Stimulated activated CD4-positive, alpha-beta T cell treated with anti-CD3 and anti-CD28 coated beads, Interleukin-2, amount 100 ng/mL, for 48 hours (primary cell): ENCODE measurements at regions not wholly inside any gene's neighbourhood (a gene's known extent, or its start where the extent isn't known, plus 50 kb on each side); places are given as distances from the start of the nearest gene placed in this dataset.

ENCODE experiments used
- DNase-seq, 2 donors: peaks; one replicate each; pipeline ENCODE4 v3.0.0-alpha.2; 2020

DNA sequence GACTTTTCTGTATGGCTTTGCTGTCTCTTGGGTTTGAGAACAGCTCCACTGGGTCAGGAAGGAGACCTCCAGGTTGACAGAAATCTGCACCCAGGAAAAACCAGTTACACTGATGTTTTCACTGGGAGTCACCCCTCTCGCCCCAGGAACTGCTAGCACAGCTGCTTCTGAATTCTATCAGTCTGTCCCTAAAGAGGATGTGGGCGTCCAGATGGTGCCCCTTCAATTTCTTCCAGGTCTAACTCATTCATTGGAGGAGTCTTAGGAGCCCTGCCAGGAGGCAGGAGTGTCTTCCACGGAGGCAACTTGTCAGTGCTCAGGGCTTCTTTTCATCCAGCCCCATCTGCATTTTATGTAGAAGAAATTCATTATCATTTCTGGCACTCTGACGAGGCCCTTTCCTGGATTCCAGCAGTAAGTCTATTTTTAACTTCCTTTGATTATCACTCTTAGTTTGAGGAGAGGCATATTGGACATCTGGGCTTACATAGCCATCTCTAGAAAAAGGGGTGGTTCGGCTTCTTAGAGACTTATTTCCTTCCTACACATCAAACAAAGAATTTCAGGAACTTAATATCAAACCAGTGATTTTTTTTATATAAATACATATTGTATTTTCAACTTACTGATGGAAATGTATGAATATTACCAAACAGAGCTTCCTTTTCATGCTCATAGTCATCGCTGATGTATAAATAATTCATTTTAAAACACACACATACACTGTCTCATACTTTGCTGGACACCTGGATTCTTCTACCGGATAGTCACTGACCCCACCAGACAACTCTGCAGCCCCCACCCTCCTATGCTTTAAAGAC, 148.8 kb downstream of the IRX2 start:
- no peak for DNase-seq

DNA sequence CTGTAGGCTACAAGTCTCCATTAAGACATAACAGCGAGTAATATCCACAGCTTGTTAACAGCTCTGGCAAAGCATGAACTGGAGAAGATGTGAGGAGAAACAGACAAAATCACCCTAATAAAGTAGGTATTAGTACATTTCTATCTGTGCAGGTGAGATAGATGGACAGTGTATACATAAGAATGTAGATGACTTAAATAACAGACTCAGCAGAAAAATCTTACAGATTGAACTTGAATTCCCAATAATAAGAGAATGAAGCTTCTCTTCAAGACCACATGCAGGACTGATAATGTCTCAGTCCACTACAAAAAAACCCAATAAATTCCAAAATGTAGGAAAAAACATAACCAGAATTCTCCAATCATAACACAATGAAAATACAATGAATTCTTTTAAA, 153.0 kb downstream of the IRX2 start:
- no peak for DNase-seq

DNA sequence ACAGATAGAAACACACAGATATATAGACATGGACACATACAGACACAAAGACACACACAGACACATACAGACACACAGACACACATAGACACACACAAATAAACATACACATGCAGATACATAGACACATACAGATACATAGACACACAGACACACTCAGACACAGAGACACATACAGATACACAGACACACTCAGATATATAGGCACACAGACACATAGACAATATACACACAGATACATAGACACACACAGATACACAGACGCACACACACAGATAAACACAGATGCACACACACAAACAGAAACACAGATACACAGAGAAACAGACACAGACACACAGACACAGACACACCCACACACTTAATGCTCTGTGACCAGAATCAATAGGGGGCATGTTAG, 156.8 kb downstream of the IRX2 start:
- DNase-seq = no peak

DNA sequence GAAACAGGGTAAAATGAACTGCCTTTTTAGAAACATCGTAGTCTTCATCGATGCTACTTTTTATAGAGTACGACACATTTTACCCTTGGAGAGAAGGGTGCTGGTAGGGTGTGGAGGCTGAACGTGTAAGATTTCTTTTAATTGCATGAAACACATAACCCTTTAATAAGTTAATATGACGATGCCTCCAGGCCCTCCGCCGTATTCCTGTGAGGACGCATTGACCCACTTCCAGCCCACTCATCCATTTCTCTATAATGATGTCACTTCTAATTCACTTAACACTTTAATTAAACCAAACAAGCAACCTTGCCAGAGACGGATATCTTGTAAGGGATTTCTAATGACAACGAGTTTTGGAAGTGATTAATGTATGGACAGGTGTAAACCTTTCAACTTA, 158.7 kb downstream of the IRX2 start:
- no peak for DNase-seq

DNA sequence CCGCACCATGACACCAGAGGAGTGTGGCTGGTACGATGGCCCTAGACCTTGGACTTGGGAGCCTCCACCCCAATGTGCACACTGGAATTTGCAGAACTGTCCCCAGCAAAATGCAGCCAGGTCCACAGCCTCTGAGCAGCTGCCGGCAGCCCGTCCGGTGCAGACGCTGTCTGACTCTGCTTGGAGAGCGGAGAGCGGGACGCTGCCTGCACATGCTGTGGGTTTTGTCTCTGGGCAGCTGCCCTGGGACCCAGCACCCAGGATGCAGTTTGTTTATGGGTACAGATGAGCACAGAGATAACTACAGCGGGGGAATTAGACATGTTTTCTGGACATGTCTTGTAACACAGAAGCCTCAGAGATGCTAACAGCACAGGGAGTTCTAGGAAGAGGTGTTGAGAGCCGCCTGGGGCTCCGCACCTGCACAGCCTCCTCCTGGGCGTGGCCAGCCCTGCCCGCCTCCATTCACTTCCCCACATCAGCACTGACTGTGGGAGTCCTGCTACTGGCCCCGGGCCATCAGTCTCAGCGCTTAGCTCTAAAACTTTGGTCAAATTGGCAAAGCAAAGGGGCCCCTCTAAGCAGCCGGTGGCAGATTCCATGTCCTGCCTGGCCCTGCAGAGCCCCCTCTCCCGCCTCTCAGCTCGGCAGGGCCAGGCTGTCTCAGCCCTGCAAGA, 159.6 kb downstream of the IRX2 start:
- DNase-seq = no peak

DNA sequence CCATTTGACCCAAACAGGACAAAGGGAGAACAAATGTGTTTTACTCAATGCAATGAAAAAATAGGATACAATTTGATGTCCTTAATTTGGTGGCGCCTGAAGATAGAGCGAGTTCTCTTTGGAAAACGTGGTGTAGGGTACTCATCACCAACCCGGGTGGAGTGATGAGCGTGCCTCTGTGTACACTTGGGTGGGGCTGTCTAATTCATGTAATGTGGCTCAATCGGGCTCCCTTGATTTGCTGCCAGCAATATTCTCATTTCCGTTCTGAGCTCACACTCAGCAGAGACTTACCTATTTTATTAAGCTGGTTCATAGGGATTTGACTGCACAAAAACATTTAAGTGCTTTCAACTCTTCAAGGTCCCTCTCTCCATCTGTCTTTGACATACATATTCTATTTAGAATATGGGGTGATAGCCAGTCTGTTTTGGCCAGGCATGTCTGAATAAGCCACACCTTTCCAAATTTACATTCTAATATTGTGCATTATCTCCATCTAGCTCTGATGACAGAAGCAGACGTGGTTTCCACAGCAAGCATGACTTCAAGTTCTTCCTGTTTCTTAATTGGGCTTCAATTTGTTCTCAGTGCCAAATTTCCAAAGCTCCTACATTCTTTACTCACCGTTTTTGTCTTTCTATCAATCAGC, 162.5 kb downstream of the IRX2 start:
- DNase-seq = no peak

DNA sequence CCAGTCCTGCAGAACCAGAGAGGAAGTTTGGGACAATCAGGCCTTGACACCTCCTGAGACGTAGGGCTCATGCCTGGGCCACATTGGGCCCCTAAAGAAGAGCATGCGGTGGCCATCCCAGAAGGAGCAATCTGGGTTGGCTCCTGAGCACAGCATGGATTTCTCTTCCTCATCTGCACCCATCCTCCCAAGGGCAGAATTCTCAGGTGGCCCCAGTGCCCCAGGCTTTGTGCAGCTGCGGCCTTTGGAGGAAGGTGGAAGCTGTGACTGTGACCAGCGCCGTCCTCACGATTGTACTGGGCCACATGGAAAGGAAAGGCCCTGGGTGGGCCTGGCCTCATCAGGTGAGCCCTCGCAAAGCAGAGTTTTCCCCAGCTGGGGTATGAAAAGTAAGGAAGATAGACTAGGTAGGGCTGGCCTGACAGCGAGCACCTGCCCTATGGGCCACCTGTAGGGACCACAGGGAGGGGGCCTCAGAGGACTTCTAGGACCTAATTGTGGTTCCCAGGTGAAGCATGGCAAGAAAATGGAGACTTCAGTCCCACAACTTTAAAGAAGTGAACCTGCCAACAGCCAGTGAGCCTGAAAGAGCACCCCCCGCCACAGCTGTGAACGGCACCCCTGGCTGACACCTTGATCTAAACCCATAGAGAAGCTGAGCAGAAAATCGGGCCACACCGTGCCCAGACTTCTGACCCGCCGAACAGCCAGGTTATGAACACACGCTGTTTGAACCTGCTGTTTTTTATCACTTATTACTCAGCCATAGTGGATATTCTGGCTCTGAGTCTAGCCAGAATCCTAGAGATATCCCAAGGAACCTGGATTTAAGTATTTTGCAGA, 164.1 kb downstream of the IRX2 start:
- no peak for DNase-seq

DNA sequence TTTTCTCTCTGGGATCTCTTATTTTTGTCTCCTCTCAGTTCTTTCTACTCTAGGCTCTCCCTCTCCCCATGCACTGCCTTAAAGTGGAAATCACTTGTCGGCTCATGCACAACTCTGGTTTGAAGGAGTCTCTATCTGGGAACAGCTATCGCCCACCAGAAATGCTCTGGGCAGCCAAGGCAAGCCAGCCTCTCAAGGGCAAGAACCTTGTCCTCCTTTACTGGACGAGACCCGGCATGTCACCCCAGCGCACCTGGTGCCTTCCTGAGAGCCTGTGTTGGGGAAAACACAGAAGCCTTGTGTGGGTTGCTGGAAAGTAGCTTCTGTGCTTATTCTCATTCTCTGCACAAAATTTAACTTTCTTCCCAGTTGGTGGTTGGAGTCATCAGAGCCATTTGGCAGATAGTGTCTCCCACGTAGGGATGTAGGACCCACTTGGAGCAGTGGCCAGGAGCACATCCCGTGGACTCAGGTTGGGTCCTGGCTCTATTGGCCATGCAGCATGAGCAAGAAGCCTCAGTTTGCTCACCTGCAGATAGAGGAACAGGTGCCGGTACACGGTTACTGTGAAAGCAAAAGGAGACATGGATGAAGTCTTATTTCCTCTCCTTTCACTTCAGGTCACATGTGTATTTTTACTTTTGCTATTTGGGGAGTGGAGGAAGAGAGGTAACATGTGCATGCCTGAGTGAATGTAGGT, 165.3 kb downstream of the IRX2 start:
- DNase-seq = no peak

DNA sequence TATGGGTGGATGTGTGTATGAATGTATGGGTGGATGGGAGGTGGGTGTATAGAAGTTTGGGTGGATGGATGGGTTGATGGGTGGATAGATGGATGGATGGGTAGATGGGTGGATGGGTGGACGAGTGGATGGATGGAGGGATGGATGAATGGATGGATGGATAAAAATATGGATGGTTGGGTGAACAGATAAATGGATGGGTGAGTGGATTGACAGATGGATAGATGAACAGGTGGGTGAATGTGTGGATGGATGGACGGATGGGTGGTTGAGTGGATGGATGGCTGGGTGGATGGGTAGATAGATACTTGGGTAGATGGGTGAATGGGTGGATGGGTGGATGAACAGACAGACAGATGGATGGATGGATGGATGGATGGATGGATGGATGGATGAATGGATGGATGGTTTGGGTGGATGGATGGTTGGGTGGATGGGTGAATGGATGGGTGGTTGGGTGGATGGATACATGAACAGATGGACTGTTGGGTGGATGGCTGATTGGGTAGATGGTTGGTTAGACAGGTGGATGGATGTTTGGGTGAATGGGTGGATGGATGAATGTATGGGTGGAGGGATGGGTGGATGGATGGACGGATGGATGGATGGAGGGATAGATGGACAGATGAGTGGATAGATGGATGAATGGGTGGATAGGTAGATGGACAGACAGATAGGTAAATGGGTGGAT, 166.8 kb downstream of the IRX2 start:
- DNase-seq = no peak

DNA sequence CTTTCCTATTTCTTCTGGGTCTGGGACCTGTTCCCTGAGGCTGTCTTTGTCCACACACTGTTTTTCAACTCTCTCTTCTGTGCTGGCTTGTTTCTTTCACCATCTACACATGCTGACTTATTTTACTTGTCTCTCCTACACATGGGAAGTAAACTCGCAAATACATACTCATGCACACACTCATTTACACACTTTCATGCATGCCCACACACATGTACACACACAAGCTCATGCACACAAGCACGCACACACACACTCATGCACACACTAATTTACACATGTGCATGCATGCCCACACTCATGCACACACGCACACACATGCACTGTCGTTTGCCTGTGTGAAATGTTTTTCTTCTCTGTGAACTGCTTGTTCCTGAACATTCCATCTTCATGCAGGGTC, 169.0 kb downstream of the IRX2 start:
- no peak for DNase-seq

DNA sequence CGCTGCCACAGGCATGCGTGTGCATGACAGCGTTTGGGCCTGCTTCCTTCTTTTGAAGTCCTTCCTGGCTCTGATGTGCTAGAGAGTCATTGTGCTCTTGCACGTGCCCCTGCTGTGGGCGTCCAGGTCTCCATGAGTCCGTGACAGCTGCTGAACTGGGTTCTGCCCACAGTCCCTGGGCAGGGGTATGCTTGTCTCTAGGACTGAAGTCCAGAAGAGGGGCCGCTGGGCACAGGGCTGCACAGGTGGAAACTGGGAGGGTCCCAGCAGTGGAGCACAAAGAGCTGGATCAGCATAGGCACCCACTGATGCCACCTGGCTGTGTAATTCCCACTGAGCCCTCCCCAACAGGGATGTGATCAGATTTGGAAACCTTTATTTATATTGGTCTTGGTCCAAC, 169.4 kb downstream of the IRX2 start:
- no peak for DNase-seq

DNA sequence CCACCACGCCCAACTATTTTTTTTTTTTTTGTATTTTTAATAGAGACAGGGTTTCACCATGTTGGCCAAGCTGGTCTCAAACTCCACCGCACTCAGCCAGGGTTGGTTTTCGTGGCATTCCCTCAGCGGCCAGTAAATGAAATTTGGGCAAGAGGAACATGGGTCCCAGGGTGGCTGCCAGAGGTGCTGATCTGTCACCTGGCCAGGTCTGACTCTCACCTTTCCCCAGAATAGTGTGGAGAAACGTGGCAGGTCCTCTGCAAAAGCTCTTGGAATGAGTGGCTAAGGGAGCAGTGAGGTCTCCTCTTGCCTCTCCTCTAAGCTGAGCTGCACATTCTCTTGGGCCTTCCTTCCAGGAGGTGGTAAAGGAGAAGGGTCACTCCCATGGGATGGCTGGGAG, 170.1 kb downstream of the IRX2 start:
- DNase-seq = no peak

DNA sequence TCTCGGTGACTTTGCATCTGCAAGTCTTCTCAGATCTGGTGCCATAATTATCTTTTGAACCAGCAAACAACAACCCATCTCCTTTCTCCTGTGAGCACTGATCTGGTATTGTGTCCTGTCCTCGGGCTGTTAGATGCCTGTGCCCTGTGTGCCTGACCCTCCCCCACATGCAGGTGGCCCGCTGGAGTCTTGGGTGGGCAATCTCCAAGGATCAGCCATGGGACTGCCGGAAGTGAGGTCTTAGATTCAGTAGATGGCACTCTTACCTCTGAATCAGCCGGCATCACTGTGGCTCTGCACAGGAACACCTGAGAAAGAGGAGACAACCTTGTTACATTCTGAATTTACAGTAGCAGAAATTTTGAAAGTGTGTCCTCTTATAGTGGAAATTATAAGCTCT, 172.4 kb downstream of the IRX2 start:
- no peak for DNase-seq

DNA sequence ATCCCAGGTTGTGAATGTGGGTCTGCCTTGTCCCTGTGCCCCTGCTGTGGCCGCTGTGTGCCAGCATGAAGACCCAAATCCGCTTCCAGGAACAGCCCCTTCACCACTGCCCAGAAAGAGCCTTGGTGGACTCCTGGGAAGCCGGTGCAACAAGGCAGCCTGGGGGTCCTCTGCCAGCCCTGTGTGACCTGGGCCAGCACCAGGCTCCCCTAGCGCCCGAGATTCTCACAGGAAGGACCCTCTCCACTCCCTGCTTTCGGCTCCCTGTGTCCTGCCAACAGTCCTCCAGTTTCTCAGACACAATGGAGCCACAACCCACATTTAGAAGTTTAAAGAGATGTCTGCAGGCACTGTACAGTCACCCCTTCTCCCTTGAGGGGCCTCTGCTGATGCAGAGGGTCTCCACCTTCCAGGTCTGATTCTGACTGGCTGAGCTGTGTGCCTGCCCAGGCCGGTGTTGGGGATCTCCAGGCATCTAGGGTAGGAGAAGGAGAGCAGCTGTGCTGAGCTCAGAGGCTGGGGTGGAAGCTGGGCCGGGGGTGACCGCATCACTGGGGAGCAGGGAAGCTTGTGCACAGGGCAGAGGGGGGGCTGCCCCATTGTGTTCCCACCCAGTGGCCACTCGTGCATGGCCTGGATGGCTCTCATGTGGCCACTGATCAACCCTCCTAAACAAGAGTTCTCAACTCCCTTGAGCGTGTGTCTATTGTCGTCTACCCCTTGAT, 174.0 kb downstream of the IRX2 start:
- no peak for DNase-seq

DNA sequence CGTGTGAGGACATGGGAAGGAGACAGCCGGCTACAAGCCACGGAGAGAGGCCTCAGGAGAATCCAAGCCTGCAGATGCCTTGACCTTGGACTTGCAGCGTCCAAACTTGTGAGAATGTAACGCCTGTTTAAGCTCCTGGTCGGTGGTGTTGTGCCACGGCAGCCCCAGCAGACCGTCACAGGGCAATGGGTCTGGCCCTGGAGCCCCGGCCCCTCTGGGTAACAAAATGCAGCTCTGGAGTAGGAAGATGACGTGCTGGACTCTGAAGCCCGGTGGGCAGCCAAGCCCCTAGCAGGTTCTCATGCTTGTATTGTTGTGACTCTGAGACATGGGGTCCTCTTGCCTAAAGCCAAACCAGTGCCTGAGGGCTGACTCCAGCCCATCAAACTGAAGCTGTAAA, 174.7 kb downstream of the IRX2 start:
- DNase-seq = no peak

DNA sequence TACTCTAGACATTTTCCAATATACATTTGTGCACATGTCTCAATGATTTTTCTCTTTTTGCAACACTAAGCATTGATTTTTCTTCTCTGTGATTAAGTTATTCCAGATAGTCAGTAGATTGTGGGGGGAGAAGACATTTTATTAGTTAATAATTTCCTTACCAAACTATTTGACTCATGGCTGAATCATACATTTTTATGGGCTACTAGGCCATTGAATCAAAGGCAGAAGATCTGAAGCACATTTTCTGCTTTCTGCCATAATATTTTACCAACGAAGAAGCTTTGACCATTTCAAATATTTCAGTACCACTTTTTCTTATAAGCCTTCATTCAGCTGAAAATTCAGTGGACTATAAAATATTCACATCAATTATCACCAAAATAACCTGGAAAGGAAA, 175.6 kb downstream of the IRX2 start:
- no peak for DNase-seq

DNA sequence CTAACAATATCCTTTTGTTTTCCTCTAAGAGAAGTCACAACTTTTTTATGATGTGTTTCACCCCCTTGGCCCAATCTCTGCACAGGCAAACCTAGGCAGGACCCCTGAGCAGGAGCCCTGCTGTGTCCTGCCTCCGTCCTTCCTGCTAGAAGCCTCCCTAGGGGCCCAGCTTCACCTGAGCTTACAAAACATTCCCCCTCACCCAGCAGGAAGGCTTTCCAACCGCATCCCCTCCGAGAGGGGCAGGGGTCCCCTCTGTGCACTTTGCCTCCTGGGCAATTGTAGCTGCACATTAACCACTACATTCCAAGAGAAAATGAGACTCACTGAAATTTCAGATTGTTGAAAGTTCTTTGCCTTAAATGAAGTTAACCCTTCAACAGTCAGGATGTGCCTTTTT, 176.2 kb downstream of the IRX2 start:
- no peak for DNase-seq

DNA sequence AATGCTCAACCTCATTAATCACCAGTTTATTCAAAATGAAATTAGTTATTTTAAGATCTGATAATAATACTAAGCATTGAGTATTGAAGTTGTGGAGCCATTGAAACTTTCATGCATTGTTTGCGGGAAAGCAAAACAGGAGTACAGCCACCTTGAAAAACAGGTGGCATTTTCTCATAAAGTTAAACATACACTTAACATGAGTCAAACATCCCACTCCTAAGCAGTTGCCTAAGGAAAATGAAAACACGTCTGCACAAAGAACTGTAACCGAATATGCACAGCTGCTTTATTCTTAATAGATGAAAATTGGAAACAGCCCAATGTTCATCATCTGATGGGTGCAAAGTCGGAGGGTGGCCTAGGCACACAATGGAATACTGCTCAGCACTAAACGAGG, 177.3 kb downstream of the IRX2 start:
- DNase-seq = no peak

DNA sequence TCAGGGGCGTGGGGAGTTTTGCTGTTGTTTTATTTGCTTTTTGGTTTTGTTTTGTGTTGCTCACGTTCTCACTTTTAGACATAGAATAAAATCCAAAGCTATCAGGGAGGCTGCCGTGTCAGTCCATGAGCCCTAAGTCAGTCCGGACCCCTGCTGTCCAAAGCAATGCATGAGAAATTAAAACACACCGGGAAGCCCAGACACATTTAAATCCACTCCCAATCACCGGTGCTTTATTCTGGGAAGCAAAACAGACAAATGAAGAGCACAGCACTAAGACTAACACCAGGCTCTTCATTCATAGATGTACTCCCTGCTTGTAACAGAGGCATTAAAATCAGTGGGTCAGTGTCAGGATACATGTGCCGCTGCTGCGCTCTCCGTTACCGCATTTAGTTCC, 180.9 kb downstream of the IRX2 start:
- DNase-seq = no peak

DNA sequence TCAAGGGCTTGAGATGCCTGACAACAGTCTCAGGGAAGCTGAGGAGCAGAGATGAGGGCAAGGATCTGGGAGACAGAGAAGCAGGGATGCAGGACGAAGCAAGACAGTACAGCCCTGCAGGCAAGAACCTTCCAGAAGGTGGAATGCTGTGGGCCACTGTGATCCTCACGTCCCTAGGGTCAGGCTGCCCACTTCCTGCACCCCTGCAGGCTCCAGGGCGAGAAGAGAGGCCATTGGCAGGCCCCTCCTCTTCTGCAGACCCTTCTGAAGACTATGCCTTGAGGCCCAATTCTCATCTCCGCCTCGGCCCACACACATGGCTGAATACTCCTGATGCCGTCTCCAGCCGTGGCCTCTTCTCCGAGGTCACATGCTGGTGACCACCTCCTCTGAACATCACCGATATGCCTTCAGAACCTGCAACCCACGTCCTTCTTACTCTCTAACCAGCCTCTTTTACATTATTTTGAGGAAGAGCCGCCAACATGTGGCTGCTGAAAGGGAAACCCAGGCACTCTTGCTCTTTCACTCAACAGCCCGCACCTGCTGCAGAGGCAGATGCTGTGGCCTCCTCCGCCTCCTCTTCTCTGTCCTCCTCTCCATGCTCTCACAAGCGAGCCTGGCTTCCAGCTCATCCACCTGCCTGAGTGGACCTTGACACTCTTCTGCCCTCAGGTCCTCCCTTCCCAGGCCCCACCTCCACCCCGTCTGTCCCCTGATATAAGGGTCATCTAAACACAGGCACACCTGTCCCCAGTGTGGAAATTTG, 181.5 kb downstream of the IRX2 start:
- no peak for DNase-seq

DNA sequence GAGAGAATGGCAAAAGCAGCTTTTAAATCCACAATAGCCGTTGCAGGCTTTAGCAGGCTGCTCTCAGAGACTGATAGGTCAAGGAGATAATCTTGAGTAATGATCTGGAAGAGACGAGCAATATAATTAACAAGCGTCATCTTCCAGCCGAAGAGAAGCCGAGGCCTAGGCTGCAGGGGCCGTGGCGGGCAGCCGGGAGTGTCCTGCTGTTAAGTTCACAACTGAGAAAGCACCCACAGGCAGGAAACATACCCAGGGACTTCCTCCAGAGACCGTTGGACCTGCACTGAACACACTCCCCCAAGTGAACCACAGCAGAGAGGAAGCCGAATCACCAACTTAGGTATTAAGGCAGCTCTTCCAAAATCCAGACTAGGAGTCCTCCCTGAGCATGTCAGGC, 182.3 kb downstream of the IRX2 start:
- no peak for DNase-seq
